GM18502 (cell line): ENCODE measurements at regions not wholly inside any gene's neighbourhood (a gene's known extent, or its start where the extent isn't known, plus 50 kb on each side); places are given as distances from the start of the nearest gene placed in this dataset.

Experiments
- ATAC-seq: cut with Tn5 transposase; IDR thresholded peaks from one replicate; pipeline ENCODE4 v1.9.1; 2021; ENCODE audit warnings: mild to moderate bottlenecking; ENCODE audit not compliant: unreplicated experiment, poor library complexity

DNA sequence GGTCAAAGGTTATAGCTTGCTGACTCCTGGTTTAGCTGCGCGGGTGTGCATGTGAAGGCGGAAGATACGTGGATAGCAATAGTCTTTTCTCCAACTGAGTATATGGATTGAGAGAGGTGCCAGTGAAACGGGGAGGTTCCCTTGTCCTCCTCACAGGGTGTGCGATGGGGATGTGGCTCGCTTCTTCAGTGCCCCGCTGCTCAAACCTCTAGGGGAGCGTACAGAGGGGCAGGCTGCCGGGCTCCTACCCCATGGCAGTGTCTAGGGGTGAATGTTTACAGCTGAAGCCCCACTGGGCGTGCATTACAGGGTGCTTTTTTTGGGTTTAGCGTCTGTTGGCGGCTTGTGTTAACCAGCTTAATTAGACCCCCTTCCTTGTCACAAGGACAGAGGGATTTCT lies 438.5 kb downstream of the CCSER2 start:
- ATAC-seq: no peak

DNA sequence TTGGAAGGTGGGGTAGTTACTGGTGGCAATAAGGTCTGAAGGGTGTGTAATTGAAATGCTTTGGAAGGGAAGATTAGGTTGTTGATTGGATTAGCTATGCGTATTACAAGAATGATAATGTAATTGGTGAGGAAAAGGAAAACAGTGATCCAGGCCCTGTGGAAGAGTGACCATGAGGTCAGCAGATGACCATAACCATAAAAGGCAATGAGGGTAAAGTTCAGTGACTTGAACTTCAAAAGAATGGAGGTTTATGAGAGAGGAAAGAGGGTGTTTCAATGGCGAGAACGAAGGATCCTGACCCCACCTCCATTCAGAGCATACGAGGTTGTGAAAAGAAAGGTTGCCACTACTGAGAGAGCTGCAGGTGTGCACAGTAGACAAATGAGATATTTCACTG lies 439.7 kb downstream of the CCSER2 start:
- no peak for ATAC-seq

DNA sequence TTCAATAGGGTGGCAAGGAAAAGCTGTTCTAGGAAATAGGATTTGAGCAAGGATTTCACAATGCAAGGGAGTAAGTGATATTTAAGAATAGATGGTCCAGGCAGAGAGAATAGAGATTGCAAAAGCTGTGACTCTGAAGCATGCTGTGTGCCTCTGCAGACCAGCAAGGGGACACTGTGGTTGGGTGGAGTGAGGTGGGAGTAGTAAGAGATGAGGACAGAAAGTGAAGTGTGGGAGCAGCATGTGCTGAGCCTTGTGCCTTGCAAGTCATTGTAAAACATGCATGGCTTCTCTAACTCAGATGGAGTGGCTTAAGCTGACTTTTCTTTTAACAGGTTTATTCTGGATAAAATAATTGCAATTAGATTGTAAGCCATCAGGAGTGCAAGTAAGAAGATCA lies 442.4 kb downstream of the CCSER2 start:
- no peak for ATAC-seq

- ATAC-seq: peak; percentile 85
Measured at GRCh38 chr10:84783386-84783785, 455.0 kb downstream of the CCSER2 start.

GRCh38 chr10:84783909-84784308 lies 455.5 kb downstream of the CCSER2 start:
- ATAC-seq: no peak

DNA sequence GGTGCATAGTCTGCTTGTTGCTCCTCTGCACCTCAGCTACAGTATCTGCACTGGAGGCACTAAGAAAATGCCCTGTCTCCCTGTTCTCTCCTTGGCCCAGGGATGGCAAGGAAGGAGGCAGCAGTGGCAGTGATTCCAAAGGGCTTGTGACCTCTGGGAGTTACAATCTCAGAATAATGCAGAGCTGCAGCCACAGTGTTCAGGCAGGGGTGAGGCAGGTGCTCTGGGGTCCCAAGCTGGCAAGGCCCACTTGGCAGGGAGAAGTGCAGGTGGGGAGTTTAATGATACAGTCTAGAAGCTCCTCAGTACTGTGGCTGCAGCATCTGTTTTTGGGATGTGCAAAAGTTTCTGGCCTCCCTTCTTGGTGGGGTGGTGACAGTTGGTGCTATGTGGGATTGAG lies 456.4 kb downstream of the CCSER2 start:
- no peak for ATAC-seq

DNA sequence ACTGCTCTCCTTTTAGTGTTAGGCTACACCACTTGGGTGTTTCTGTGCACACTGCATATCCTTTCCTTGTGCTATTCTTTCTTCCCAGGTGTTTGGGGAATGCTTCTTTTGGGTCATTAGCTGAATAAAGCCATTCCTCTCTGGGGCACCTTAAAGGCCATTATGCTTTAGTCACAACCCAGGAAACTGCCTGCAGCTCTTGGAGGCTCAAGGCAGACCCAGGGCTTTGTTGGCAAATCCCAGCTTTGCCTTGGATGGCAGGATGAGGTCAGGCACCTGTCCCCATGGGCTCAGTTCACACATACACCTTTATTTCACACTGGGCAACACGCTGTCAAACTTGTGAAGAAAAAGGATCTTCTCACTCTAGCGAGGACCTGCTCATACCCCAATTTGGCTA lies 460.6 kb downstream of the CCSER2 start:
- no peak for ATAC-seq

- no peak for ATAC-seq
Measured at GRCh38 chr10:84798312-84798711, 469.9 kb downstream of the CCSER2 start.

DNA sequence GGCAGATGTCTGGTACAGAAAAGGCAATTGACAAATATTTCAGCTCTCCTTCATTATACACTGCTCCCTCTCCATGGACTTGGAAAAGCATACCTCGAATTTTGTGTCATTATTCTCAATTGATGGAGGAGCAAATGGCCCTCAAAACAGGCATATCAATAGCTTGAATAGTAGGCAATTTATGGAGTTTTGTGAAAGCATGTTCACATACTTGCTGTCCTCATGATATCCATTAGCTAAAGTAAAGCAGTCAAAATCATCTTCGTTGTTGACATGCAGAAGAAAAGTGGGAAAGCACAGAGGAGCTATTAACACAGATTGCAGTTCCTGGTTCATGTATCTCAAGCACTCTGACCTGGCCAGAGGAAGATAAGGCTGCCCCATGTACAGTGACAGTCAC lies 472.8 kb downstream of the CCSER2 start:
- no peak for ATAC-seq

DNA sequence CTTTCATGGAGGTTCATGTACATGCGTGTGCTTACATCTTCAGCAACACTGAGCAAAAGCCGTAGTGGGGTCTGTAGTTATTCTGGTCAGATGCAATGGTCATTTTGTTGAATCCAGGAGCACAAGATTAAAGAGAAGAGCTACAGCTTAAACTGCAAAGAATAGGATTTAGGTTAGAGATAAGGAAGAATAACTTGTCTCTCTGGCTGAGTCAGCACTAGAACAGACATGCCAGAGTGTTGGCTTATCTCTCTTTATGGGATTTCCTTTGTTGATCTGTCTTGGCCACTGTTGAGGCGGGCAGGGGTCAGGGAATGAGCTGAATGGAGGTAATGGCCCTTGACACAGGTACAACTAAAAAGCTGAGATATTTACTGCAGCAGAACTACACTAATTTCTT lies 473.5 kb downstream of the CCSER2 start:
- no peak for ATAC-seq

DNA sequence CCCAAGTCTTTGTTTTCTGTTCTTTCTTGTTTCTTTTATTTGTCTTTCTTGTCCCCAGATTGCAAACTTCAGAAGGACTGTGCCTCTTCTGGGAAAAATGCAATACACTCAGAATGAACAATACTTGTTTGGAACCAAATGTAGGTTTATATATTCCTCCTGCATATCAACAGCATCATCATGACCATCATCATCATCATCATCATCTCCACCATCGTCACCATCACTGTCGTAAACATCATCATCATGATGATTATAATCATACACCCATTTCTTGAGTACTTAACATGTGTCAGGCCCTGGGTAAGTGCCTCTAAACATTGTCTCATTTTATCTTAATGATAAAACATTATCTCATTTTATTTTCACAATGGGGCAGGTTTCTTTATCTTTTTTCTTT lies 476.8 kb downstream of the CCSER2 start:
- ATAC-seq: no peak

GRCh38 chr10:84811113-84811512 lies 482.7 kb downstream of the CCSER2 start:
- no peak for ATAC-seq

DNA sequence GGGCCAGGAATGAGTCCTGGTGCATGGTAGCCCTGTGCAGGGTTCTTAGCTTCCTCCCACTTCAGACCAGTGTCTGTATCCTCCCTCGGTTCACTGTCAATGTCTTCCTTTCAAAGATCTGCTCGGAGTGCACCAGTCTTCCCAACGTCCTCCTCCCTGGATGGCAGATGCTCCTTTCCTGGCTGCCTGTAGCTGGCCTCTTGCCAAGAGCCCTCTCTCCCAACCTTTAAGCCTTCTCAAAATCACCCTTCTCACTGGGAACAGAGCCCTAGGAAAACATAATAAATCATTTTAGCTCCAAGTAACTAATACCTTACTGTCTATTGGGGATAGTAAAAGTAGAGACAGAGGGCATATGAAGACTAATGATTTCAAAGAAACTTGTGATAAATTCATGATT lies 490.6 kb downstream of the CCSER2 start:
- ATAC-seq: no peak

DNA sequence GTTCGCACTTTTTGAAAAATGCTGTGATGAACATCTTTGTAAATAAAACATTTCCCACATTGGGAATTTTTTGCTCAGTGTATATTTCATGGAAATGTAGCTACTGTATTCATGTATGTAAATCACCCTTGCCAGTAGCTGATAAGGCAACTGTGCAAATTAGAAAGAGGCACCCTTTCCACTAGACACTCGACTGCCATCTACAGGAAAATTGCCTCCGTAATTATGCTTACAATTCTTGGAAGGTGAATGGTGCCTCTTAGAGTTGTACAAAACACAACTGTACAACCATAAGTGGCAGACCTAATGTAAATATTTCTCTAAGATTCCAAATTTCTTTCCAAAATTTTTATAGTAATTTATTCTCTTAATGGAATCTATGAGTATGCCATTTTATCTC lies 491.7 kb downstream of the CCSER2 start:
- ATAC-seq: no peak

- no peak for ATAC-seq
Measured at GRCh38 chr10:84820596-84820995, 492.2 kb downstream of the CCSER2 start.

- no peak for ATAC-seq
Measured at GRCh38 chr10:84822931-84823630, 494.7 kb downstream of the CCSER2 start.

GRCh38 chr10:84824525-84824924 lies 496.1 kb downstream of the CCSER2 start:
- ATAC-seq: no peak

GRCh38 chr10:84825330-84825729 lies 496.9 kb downstream of the CCSER2 start:
- ATAC-seq: no peak

DNA sequence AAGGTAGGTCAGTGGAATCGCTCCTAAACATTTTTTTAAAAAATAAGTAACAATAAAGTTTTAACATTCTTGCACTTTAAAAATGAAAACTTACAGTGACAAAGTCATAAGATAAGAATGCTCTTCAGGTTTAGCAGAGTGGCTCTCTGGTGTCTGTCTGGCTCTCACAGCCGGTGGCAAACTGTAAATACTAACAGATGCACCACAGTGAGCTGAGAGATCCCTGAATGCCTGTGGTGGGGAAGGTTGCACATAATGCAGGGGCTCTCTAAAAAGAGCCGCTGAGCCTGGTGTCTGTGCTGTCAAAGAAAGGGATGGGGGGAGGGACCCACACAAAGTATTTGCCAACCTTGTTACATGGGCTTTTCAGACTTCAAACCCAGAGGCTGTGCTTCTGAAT lies 498.3 kb downstream of the CCSER2 start:
- no peak for ATAC-seq

- no peak for ATAC-seq
Measured at GRCh38 chr10:84829131-84829530, 500.7 kb downstream of the CCSER2 start.

- ATAC-seq: no peak
Measured at GRCh38 chr10:84837041-84837812, 508.8 kb downstream of the CCSER2 start.

GRCh38 chr10:84837877-84838276 lies 509.5 kb downstream of the CCSER2 start:
- ATAC-seq: no peak
